HG03565 (cell line): ENCODE measurements at regions not wholly inside any gene's neighbourhood (a gene's known extent, or its start where the extent isn't known, plus 50 kb on each side); places are given as distances from the start of the nearest gene placed in this dataset.
"Not testable (repeated sequence)": the region's sequence is repeated elsewhere in the genome, so short reads cannot be mapped to it uniquely, and the experiment has no call there.

Source experiments
- ATAC-seq: cut with Tn5 transposase; IDR thresholded peaks from one replicate; pipeline ENCODE4 v1.9.1; 2021; ENCODE audit warnings: mild to moderate bottlenecking, moderate library complexity; ENCODE audit not compliant: unreplicated experiment

GRCh38 chr12:70008944-70009343 is 183.9 kb downstream of the MYRFL start:
- no peak for ATAC-seq

- no peak for ATAC-seq
Observed at GRCh38 chr12:70011353-70011752, 186.3 kb downstream of the MYRFL start.

- ATAC-seq, result not testable (repeated sequence)
Observed at GRCh38 chr12:70013016-70013415, 188.0 kb downstream of the MYRFL start.

- no peak for ATAC-seq
Observed at GRCh38 chr12:70028515-70028914, 203.5 kb downstream of the MYRFL start.

GRCh38 chr12:70028918-70029317 is 203.9 kb downstream of the MYRFL start:
- no peak for ATAC-seq

GRCh38 chr12:70031046-70031445 is 206.0 kb downstream of the MYRFL start:
- ATAC-seq, result no peak

- no peak for ATAC-seq
Observed at GRCh38 chr12:70032076-70032475, 207.0 kb downstream of the MYRFL start.

- no peak for ATAC-seq
Observed at GRCh38 chr12:70033310-70033709, 208.3 kb downstream of the MYRFL start.

GRCh38 chr12:70040141-70040540 is 203.1 kb upstream of the CNOT2 start:
- ATAC-seq, result no peak

GRCh38 chr12:70042675-70043074 is 200.6 kb upstream of the CNOT2 start:
- no peak for ATAC-seq

- no peak for ATAC-seq
Observed at GRCh38 chr12:70043490-70044138, 199.6 kb upstream of the CNOT2 start.

- ATAC-seq, result no peak
Observed at GRCh38 chr12:70044167-70044566, 199.1 kb upstream of the CNOT2 start.

GRCh38 chr12:70045036-70045435 is 198.2 kb upstream of the CNOT2 start:
- no peak for ATAC-seq

GRCh38 chr12:70045514-70045913 is 197.7 kb upstream of the CNOT2 start:
- no peak for ATAC-seq

GRCh38 chr12:70048521-70049250 is 194.5 kb upstream of the CNOT2 start:
- ATAC-seq, result no peak

- ATAC-seq, result peak; percentile 95
Observed at GRCh38 chr12:70049596-70050360, 193.5 kb upstream of the CNOT2 start.

GRCh38 chr12:70052476-70052875 is 190.8 kb upstream of the CNOT2 start:
- ATAC-seq, result no peak

GRCh38 chr12:70052931-70053497 is 190.2 kb upstream of the CNOT2 start:
- no peak for ATAC-seq

- ATAC-seq, result no peak
Observed at GRCh38 chr12:70059373-70059772, 183.9 kb upstream of the CNOT2 start.

GRCh38 chr12:70060634-70061033 is 182.6 kb upstream of the CNOT2 start:
- no peak for ATAC-seq

- no peak for ATAC-seq
Observed at GRCh38 chr12:70068743-70069142, 174.5 kb upstream of the CNOT2 start.
